GM18858 (cell line): ENCODE measurements at regions not wholly inside any gene's neighbourhood (a gene's known extent, or its start where the extent isn't known, plus 50 kb on each side); places are given as distances from the start of the nearest gene placed in this dataset.
"Not testable (repeated sequence)": the region's sequence is repeated elsewhere in the genome, so short reads cannot be mapped to it uniquely, and the experiment has no call there.

Source experiments
- ATAC-seq: cut with Tn5 transposase; IDR thresholded peaks from one replicate; pipeline ENCODE4 v1.9.1; 2021; ENCODE audit not compliant: unreplicated experiment

GRCh38 chr9:12988258-12988657 is 213.4 kb downstream of the LURAP1L start:
- ATAC-seq: no peak

GRCh38 chr9:12989669-12990068 is 214.8 kb downstream of the LURAP1L start:
- no peak for ATAC-seq

- no peak for ATAC-seq
Observed at GRCh38 chr9:12993466-12993865, 218.6 kb downstream of the LURAP1L start.

GRCh38 chr9:12997009-12997408 is 222.2 kb downstream of the LURAP1L start:
- ATAC-seq: no peak

GRCh38 chr9:13001989-13002580 is 227.3 kb downstream of the LURAP1L start:
- ATAC-seq: no peak

- no peak for ATAC-seq
Observed at GRCh38 chr9:13002740-13003139, 227.9 kb downstream of the LURAP1L start.

- ATAC-seq: no peak
Observed at GRCh38 chr9:13009871-13010270, 235.1 kb downstream of the LURAP1L start.

- no peak for ATAC-seq
Observed at GRCh38 chr9:13013991-13014883, 239.4 kb downstream of the LURAP1L start.

GRCh38 chr9:13017260-13017659 is 242.4 kb downstream of the LURAP1L start:
- no peak for ATAC-seq

- ATAC-seq: no peak
Observed at GRCh38 chr9:13020146-13021040, 245.6 kb downstream of the LURAP1L start.

GRCh38 chr9:13022756-13023155 is 247.9 kb downstream of the LURAP1L start:
- ATAC-seq: no peak

GRCh38 chr9:13023498-13023897 is 248.7 kb downstream of the LURAP1L start:
- no peak for ATAC-seq

- no peak for ATAC-seq
Observed at GRCh38 chr9:13026956-13027355, 252.1 kb downstream of the LURAP1L start.

GRCh38 chr9:13027879-13028278 is 251.6 kb downstream of the MPDZ start:
- no peak for ATAC-seq

GRCh38 chr9:13032585-13032984 is 246.9 kb downstream of the MPDZ start:
- no peak for ATAC-seq

GRCh38 chr9:13033959-13034693 is 245.4 kb downstream of the MPDZ start:
- ATAC-seq: no peak

GRCh38 chr9:13034694-13035002 is 244.8 kb downstream of the MPDZ start:
- ATAC-seq: no peak

GRCh38 chr9:13035822-13036221 is 243.7 kb downstream of the MPDZ start:
- no peak for ATAC-seq

- ATAC-seq: not testable (repeated sequence)
Observed at GRCh38 chr9:13037808-13038207, 241.7 kb downstream of the MPDZ start.

- no peak for ATAC-seq
Observed at GRCh38 chr9:13047827-13048587, 231.5 kb downstream of the MPDZ start.
